ENCODE measurements at regions not wholly inside any gene's neighbourhood (a gene's known extent, or its start where the extent isn't known, plus 50 kb on each side); places are given as distances from the start of the nearest gene placed in this dataset.

DNA sequence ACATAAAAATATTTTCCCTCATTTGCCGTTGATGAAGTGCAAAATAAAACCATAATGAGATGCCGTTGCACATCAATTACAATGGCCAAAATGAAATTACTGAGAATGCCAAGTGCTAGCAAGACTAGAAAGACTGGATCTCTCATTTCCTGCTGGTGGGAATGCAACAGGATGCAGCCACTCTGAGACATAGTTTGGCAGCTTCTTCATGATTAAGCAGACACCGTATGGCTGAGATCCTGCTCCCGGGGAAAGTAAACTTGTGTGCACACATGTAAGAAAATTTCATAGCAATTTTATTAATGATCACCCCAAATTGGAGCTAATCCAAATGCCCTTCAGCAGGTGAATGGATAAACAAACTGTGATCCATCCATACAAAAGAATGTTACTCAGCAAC, 1013.2 kb downstream of the TBC1D22A start:
- no peaks in the 10 kb centered on the region for H3K36me3 ChIP-seq (ENCODE audit: control insufficient read depth in 1 of 2, insufficient read depth in 2 of 2, low read length in 2 of 2)
- H3K27me3 ChIP-seq (ENCODE audit: low read depth, low read length) = no peaks in the 10 kb centered on the region

DNA sequence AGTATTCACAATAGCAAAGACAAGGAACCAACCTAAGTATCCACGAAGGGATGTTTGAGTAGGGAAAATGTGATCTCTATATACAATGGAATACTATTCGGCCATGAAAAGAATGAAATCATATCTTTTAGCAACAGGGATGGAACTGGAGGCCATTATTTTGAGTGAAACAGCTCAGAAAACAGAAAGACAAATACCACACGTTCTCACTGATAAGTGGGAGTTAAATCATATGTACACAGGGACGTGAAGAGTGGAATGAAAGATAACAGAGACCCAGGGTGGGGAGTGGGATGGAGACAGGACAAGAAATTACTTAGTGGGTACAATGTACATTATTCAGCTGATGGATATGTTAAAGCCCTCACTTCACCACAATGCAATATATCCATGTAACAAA, 1012.7 kb downstream of the TBC1D22A start:
- no peaks in the 10 kb centered on the region for H3K36me3 ChIP-seq (ENCODE audit: control insufficient read depth in 1 of 2, insufficient read depth in 2 of 2, low read length in 2 of 2)
- no peaks in the 10 kb centered on the region for H3K27me3 ChIP-seq (ENCODE audit: low read depth, low read length)
- no peak overlapping the region for H3K4me3 ChIP-seq (ENCODE audit: low read depth in 1 of 2, low read length in 2 of 2)
- H3K4me1 ChIP-seq (ENCODE audit: control insufficient read depth in 1 of 2, insufficient read depth in 2 of 2, low read length in 2 of 2) = no peaks in the 10 kb centered on the region
- no peaks in the 10 kb centered on the region for H3K9me3 ChIP-seq (ENCODE audit: control insufficient read depth in 1 of 2, low read length in 2 of 2)
- H3K27ac ChIP-seq (ENCODE audit: low read length) = no peak overlapping the region

More for the DNA sequence above, 1013.2 kb downstream of the TBC1D22A start:
- no peaks in the 10 kb centered on the region for H3K4me1 ChIP-seq (ENCODE audit: control insufficient read depth in 1 of 2, insufficient read depth in 2 of 2, low read length in 2 of 2)
- no peak overlapping the region for H3K27ac ChIP-seq (ENCODE audit: low read length)
- no peaks in the 10 kb centered on the region for H3K9me3 ChIP-seq (ENCODE audit: control insufficient read depth in 1 of 2, low read length in 2 of 2)
- H3K4me3 ChIP-seq (ENCODE audit: low read depth in 1 of 2, low read length in 2 of 2) = no peak overlapping the region

DNA sequence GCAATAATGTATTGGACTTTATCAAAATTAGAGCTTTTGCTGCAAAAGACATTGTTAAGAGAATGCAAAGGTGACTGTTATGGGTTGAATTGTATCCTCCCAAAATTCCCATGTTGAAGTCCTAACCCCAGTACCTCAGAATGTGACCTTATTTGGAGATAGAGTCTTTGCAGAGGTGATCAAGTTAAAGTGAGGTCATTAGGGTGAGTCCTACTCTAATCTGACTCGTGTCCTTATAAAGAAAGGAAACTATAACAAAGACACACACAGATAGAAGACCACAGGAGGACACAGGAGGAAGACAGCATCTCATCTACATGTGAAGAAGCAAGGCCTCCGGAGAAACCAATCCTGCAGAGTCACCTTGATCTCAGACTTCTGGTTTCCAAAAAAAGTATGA, 1011.2 kb downstream of the TBC1D22A start:
- Histone ChIP-seq H3K27ac (ENCODE audit: low read length) (no peak overlapping the region), H3K4me3 (ENCODE audit: low read depth in 1 of 2, low read length in 2 of 2) (no peak overlapping the region)

DNA sequence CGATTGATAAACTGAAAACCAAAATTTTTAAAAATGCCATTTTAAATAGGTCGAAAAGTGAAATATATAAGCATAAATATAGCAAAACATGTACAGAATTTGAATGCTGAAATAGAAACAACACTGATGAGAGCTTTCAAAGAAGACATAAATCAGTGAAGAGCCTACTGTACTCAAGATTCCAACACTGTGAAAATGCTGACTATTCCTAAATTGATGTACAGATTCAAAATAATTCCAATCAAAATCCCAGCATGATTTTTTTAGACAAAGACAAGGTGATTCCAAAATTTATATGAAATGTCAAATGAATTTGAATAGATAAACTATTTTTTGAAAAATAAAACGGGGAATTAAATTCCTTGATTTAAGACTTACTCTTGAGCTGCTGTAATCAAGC, 1010.4 kb downstream of the TBC1D22A start:
- no peak overlapping the region for H3K4me3 ChIP-seq (ENCODE audit: low read depth in 1 of 2, low read length in 2 of 2)
- H3K36me3 ChIP-seq (ENCODE audit: control insufficient read depth in 1 of 2, insufficient read depth in 2 of 2, low read length in 2 of 2) = no peaks in the 10 kb centered on the region
- no peaks in the 10 kb centered on the region for H3K27me3 ChIP-seq (ENCODE audit: low read depth, low read length)
- H3K27ac ChIP-seq (ENCODE audit: low read length) = no peak overlapping the region
- no peaks in the 10 kb centered on the region for H3K4me1 ChIP-seq (ENCODE audit: control insufficient read depth in 1 of 2, insufficient read depth in 2 of 2, low read length in 2 of 2)
- no peaks in the 10 kb centered on the region for H3K9me3 ChIP-seq (ENCODE audit: control insufficient read depth in 1 of 2, low read length in 2 of 2)

More for the DNA sequence above, 1011.2 kb downstream of the TBC1D22A start:
- H3K4me1 ChIP-seq (ENCODE audit: control insufficient read depth in 1 of 2, insufficient read depth in 2 of 2, low read length in 2 of 2) = no peaks in the 10 kb centered on the region
- no peaks in the 10 kb centered on the region for H3K9me3 ChIP-seq (ENCODE audit: control insufficient read depth in 1 of 2, low read length in 2 of 2)
- no peaks in the 10 kb centered on the region for H3K27me3 ChIP-seq (ENCODE audit: low read depth, low read length)
- no peaks in the 10 kb centered on the region for H3K36me3 ChIP-seq (ENCODE audit: control insufficient read depth in 1 of 2, insufficient read depth in 2 of 2, low read length in 2 of 2)

DNA sequence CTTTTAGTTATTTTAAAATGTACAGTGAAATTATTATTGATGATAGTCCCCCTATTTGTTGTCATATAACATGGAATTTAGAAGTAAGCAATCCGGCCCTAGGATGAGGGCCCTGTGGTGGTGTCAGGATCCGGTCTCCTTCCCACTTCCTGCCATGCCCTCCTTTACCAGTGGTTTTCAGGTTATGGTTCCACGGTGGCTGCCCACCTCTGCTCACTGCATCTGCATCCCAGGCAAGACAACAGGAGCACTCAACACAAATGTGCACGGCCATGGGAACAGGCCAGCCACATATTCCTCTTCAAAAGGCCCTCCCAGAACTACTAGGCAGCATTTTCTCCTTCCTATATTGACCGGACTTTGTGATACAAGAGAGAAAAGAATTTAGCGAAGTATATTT, 1007.2 kb downstream of the TBC1D22A start:
- no peaks in the 10 kb centered on the region for H3K4me1 ChIP-seq (ENCODE audit: control insufficient read depth in 1 of 2, insufficient read depth in 2 of 2, low read length in 2 of 2)
- H3K9me3 ChIP-seq (ENCODE audit: control insufficient read depth in 1 of 2, low read length in 2 of 2) = no peaks in the 10 kb centered on the region
- no peaks in the 10 kb centered on the region for H3K36me3 ChIP-seq (ENCODE audit: control insufficient read depth in 1 of 2, insufficient read depth in 2 of 2, low read length in 2 of 2)
- H3K27me3 ChIP-seq (ENCODE audit: low read depth, low read length) = no peaks in the 10 kb centered on the region
- H3K4me3 ChIP-seq (ENCODE audit: low read depth in 1 of 2, low read length in 2 of 2) = no peak overlapping the region
- no peak overlapping the region for H3K27ac ChIP-seq (ENCODE audit: low read length)

DNA sequence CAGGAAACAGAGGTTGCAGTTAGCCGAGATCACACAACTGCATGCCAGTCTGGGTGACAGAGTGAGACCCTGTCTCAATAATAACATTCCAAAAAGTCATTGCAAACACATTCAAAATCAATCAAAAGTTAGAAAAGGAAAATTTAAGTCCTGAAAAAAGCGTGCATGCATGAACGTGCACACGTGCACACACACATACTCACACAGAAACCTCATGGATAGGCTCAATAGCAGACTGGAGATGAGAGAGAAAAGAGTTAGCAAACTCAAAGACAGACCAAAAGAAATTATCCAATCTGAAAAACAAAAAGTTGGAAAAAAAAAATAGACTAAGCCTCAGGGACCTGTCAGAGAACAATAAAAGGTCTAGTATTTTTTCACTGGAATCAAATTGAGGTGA, 1005.6 kb downstream of the TBC1D22A start:
- Histone ChIP-seq H3K9me3 (ENCODE audit: control insufficient read depth in 1 of 2, low read length in 2 of 2) (no peaks in the 10 kb centered on the region), H3K27me3 (ENCODE audit: low read depth, low read length) (no peaks in the 10 kb centered on the region), H3K36me3 (ENCODE audit: control insufficient read depth in 1 of 2, insufficient read depth in 2 of 2, low read length in 2 of 2) (no peaks in the 10 kb centered on the region), H3K4me1 (ENCODE audit: control insufficient read depth in 1 of 2, insufficient read depth in 2 of 2, low read length in 2 of 2) (no peaks in the 10 kb centered on the region), H3K27ac (ENCODE audit: low read length) (no peak overlapping the region), H3K4me3 (ENCODE audit: low read depth in 1 of 2, low read length in 2 of 2) (no peak overlapping the region)

DNA sequence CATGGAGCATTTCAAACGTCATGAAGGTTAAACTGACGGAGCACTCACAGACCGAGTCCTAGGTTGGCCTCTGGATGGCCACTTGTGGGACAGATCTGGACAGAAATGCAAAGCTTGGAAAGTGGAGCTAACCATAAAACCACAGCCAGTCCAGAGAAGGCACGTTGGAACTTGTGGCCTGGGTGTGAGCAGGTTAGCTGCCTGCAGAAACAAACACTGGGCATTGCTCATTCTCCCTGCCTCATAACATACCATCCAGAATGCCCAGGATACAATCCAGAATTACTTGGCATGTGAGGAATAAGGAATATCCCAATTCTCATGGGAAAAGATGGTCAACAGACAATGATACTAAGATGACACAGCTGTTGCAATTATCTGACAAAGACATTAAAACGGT, 1005.0 kb downstream of the TBC1D22A start:
- H3K27me3 ChIP-seq (ENCODE audit: low read depth, low read length) = no peaks in the 10 kb centered on the region
- H3K9me3 ChIP-seq (ENCODE audit: control insufficient read depth in 1 of 2, low read length in 2 of 2) = no peaks in the 10 kb centered on the region
- H3K36me3 ChIP-seq (ENCODE audit: control insufficient read depth in 1 of 2, insufficient read depth in 2 of 2, low read length in 2 of 2) = no peaks in the 10 kb centered on the region
- H3K4me1 ChIP-seq (ENCODE audit: control insufficient read depth in 1 of 2, insufficient read depth in 2 of 2, low read length in 2 of 2) = no peaks in the 10 kb centered on the region
- H3K4me3 ChIP-seq (ENCODE audit: low read depth in 1 of 2, low read length in 2 of 2) = no peak overlapping the region
- no peak overlapping the region for H3K27ac ChIP-seq (ENCODE audit: low read length)

DNA sequence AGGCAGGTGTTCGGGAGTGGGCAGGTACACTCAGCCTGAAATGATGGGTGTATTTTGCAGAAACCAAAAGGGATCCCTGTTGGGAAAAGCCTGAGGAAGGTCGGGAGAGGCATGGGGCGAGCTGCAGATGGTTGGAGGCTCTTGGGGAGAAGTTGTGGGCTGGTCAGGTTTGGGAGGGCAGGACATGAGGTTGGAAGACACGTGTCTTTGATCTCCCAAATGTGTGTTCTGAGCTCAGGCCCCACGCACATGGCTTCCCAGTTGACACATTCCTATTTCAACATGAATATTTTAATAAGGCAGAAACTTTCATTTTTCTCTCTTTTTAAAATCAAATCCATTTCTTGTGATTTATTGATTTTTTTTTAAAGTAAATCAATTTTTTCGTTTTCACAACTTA, 1003.3 kb downstream of the TBC1D22A start:
- Histone ChIP-seq H3K9me3 (ENCODE audit: control insufficient read depth in 1 of 2, low read length in 2 of 2) (no peaks in the 10 kb centered on the region), H3K4me3 (ENCODE audit: low read depth in 1 of 2, low read length in 2 of 2) (no peak overlapping the region), H3K4me1 (ENCODE audit: control insufficient read depth in 1 of 2, insufficient read depth in 2 of 2, low read length in 2 of 2) (no peaks in the 10 kb centered on the region), H3K27me3 (ENCODE audit: low read depth, low read length) (no peaks in the 10 kb centered on the region), H3K36me3 (ENCODE audit: control insufficient read depth in 1 of 2, insufficient read depth in 2 of 2, low read length in 2 of 2) (no peaks in the 10 kb centered on the region), H3K27ac (ENCODE audit: low read length) (no peak overlapping the region)

DNA sequence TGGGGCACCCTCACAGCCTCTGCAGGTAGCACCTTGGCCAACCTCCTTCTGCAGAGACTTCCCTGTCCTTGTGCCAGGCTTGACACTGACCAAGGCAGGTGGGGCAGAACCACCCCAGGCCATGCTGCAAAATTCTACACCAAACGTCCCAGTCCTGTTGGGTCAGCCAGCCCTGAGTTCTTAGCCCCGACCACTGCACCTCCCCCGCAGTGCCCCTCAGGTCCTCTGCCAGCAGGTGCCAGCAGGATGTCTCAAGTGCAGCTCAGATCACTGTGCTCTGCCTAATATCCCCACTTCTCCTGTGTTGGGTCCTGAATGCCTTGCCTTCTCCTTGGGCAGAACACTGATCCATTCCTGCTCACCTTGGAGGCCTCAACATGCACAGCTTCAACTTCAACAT, 999.7 kb downstream of the TBC1D22A start:
- Histone ChIP-seq H3K27ac (ENCODE audit: low read length) (no peak overlapping the region), H3K36me3 (ENCODE audit: control insufficient read depth in 1 of 2, insufficient read depth in 2 of 2, low read length in 2 of 2) (no peaks in the 10 kb centered on the region), H3K9me3 (ENCODE audit: control insufficient read depth in 1 of 2, low read length in 2 of 2) (peaks cover 0 to 4% of the 10 kb centered on the region in 2 donors), H3K27me3 (ENCODE audit: low read depth, low read length) (no peaks in the 10 kb centered on the region), H3K4me3 (ENCODE audit: low read depth in 1 of 2, low read length in 2 of 2) (no peak overlapping the region), H3K4me1 (ENCODE audit: control insufficient read depth in 1 of 2, insufficient read depth in 2 of 2, low read length in 2 of 2) (no peaks in the 10 kb centered on the region)

DNA sequence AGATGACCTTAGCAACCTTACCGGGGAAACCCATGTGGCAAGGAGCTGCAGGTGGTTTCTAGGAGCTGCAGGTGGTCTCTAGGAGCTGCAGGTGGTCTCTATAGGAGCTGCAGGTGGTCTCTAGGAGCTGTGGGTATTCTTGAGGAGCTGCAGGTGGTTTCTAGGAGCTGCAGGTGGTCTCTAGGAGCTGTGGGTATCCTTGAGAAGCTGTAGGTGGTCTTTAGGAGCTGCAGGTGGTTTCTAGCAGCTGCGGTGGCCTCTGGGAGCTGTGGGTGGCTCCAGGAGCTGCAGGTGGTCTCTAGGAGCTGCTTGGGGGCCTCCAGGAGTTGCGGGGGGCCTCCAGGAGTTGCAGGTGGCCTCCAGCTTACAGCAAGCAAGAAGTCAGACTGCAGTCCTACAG, 997.5 kb downstream of the TBC1D22A start:
- no peak overlapping the region for H3K27ac ChIP-seq (ENCODE audit: low read length)
- no peak overlapping the region for H3K4me3 ChIP-seq (ENCODE audit: low read depth in 1 of 2, low read length in 2 of 2)
- H3K36me3 ChIP-seq (ENCODE audit: control insufficient read depth in 1 of 2, insufficient read depth in 2 of 2, low read length in 2 of 2) = no peaks in the 10 kb centered on the region
- no peaks in the 10 kb centered on the region for H3K27me3 ChIP-seq (ENCODE audit: low read depth, low read length)
- no peaks in the 10 kb centered on the region for H3K4me1 ChIP-seq (ENCODE audit: control insufficient read depth in 1 of 2, insufficient read depth in 2 of 2, low read length in 2 of 2)
- peaks cover 0 to 5% of the 10 kb centered on the region in 2 donors for H3K9me3 ChIP-seq (ENCODE audit: control insufficient read depth in 1 of 2, low read length in 2 of 2)

DNA sequence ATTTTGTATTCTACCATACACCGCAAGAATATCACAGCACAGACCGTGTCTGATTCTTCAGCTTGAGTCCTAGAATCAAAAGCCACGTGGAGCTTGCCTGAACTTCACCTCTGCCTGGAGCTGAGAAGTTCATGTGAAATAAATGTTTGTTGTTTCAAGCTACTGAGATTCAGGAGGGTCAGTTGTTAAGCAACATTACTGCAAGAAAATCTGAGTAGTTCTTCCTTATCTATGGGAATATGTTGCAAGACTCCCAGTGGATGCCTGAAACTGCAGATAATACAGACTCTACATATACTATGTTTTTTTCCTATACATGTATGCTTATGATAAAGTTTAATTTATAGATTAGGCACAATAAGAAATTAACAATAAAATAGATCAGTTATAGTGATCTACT, 995.3 kb downstream of the TBC1D22A start:
- no peaks in the 10 kb centered on the region for H3K36me3 ChIP-seq (ENCODE audit: control insufficient read depth in 1 of 2, insufficient read depth in 2 of 2, low read length in 2 of 2)
- H3K4me3 ChIP-seq (ENCODE audit: low read depth in 1 of 2, low read length in 2 of 2) = no peak overlapping the region
- H3K4me1 ChIP-seq (ENCODE audit: control insufficient read depth in 1 of 2, insufficient read depth in 2 of 2, low read length in 2 of 2) = no peaks in the 10 kb centered on the region
- peaks cover 0 to 5% of the 10 kb centered on the region in 2 donors for H3K9me3 ChIP-seq (ENCODE audit: control insufficient read depth in 1 of 2, low read length in 2 of 2)
- H3K27ac ChIP-seq (ENCODE audit: low read length) = no peak overlapping the region
- H3K27me3 ChIP-seq (ENCODE audit: low read depth, low read length) = no peaks in the 10 kb centered on the region

DNA sequence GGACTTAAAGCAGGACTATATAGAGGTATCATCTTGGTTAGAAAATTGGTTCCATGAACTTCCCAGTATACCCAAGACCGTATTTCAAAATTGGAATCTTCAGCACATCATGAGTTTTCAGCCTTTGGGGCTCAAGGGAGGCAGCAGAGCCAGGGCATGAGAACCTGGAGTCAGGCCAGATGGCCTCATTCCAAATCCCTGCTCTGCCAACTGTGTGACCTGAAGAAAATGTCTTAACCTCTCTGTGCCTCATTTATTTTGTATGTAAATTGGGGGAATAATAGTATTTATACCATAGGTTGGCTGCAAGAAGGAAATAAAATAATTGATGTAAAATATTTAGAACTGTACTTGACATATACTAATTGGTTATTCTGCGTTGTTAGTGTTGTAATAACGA, 987.6 kb downstream of the TBC1D22A start:
- Histone ChIP-seq H3K27ac (ENCODE audit: low read length) (no peak overlapping the region), H3K9me3 (ENCODE audit: control insufficient read depth in 1 of 2, low read length in 2 of 2) (no peaks in the 10 kb centered on the region), H3K27me3 (ENCODE audit: low read depth, low read length) (no peaks in the 10 kb centered on the region), H3K4me3 (ENCODE audit: low read depth in 1 of 2, low read length in 2 of 2) (no peak overlapping the region), H3K36me3 (ENCODE audit: control insufficient read depth in 1 of 2, insufficient read depth in 2 of 2, low read length in 2 of 2) (no peaks in the 10 kb centered on the region), H3K4me1 (ENCODE audit: control insufficient read depth in 1 of 2, insufficient read depth in 2 of 2, low read length in 2 of 2) (no peaks in the 10 kb centered on the region)

All from muscle layer of duodenum (tissue), 2 donors.